ENCODE measurements at regions not wholly inside any gene's neighbourhood (a gene's known extent, or its start where the extent isn't known, plus 50 kb on each side); places are given as distances from the start of the nearest gene placed in this dataset.

- TF ChIP-seq CTCF (IDR thresholded peaks at IDR 0.05), result no peak
- TF ChIP-seq POLR2A (IDR thresholded peaks at IDR 0.05), result no peak
Measured at GRCh38 chr12:126944684-126945083, 1322.3 kb upstream of the TMEM132C start.
